Endothelial cell of umbilical vein (primary cell): ENCODE measurements at regions not wholly inside any gene's neighbourhood (a gene's known extent, or its start where the extent isn't known, plus 50 kb on each side); places are given as distances from the start of the nearest gene placed in this dataset.

ENCODE experiments used
- EZH2 ChIP-seq: IDR thresholded peaks from 2 replicates; pipeline ENCODE4 v1.6.1; 2012; ENCODE audit warnings: borderline replicate concordance, low read depth, mild to moderate bottlenecking, moderate library complexity, low read length, inconsistent platforms; ENCODE audit not compliant: severe bottlenecking
- TF ChIP-seq, protein P1 (sequence below), 2 donors: IDR thresholded peaks; 1 replicate in 1 of 2; 2 replicates in 1 of 2; pipeline ENCODE4 v1.5.1; 2011; ENCODE audit warnings: low read length in 2 of 2, mild to moderate bottlenecking in 2 of 2, moderate library complexity in 2 of 2, control low read depth in 1 of 2, inconsistent platforms in 1 of 2, low read depth in 1 of 2; ENCODE audit not compliant: insufficient read depth in 1 of 2; ENCODE audit errors: extremely low read depth in 1 of 2

DNA sequence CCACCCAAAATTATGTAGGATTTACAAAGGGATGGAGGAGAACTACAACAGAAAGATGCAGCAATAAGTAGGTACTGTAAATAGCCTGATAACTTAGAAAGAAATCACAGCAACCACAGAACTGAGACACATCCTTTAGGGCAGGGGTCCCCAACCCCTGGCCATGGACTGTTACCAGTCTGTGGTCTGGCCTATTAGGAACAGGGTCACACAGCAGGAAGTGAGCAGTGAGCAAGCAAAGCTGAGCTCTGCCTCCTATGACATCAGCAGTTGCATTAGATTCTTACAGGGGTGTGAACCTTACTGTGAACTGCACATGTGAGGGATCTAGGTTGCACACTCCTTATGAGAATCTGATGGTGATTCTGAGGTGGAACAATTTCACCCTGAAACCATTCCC lies 997.6 kb downstream of the DIAPH3 start:
- no peak for TF ChIP-seq EZH2
- TF ChIP-seq, protein P1, sequence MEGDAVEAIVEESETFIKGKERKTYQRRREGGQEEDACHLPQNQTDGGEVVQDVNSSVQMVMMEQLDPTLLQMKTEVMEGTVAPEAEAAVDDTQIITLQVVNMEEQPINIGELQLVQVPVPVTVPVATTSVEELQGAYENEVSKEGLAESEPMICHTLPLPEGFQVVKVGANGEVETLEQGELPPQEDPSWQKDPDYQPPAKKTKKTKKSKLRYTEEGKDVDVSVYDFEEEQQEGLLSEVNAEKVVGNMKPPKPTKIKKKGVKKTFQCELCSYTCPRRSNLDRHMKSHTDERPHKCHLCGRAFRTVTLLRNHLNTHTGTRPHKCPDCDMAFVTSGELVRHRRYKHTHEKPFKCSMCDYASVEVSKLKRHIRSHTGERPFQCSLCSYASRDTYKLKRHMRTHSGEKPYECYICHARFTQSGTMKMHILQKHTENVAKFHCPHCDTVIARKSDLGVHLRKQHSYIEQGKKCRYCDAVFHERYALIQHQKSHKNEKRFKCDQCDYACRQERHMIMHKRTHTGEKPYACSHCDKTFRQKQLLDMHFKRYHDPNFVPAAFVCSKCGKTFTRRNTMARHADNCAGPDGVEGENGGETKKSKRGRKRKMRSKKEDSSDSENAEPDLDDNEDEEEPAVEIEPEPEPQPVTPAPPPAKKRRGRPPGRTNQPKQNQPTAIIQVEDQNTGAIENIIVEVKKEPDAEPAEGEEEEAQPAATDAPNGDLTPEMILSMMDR (IDR thresholded peaks at IDR 0.05; ENCODE audit: extremely low read depth in 1 of 2, insufficient read depth in 1 of 2, low read depth in 1 of 2, low read length in 2 of 2) = no peak
